Smooth muscle cell (in vitro differentiated cells): ENCODE measurements at regions not wholly inside any gene's neighbourhood (a gene's known extent, or its start where the extent isn't known, plus 50 kb on each side); places are given as distances from the start of the nearest gene placed in this dataset.

Experiments used
- DNase-seq: peaks from one replicate; lab custom pipeline; 2025; ENCODE audit not compliant: unreplicated experiment; lab: John Stamatoyannopoulos, UW
- H2AFZ ChIP-seq: fragments of 200-600 bp; sonication (generic); 2 replicates; pipeline ENCODE4 v1.6.0; 2016; ENCODE audit warnings: antibody characterized with exemption, low read depth, mild to moderate bottlenecking
- H3F3A ChIP-seq: fragments of 200-600 bp; sonication (generic); 2 replicates; pipeline ENCODE4 v1.6.0; 2017; ENCODE audit warnings: antibody characterized with exemption, low read depth
- H3K27ac ChIP-seq: fragments of 200-600 bp; sonication (generic); 2 replicates; pipeline ENCODE4 v1.5.1; 2016; ENCODE audit warnings: low read depth, mild to moderate bottlenecking
- H3K27me3 ChIP-seq: fragments of 200-600 bp; sonication (generic); 2 replicates; pipeline ENCODE4 v1.6.1; 2016; ENCODE audit warnings: low read depth, mild to moderate bottlenecking
- H3K36me3 ChIP-seq: fragments of 200-600 bp; sonication (generic); 2 replicates; pipeline ENCODE4 v1.5.1; 2016; ENCODE audit warnings: low read depth
- H3K4me1 ChIP-seq: fragments of 200-600 bp; sonication (generic); 2 replicates; pipeline ENCODE4 v1.5.1; 2016; ENCODE audit warnings: low read depth
- H3K4me2 ChIP-seq: fragments of 200-600 bp; sonication (generic); 2 replicates; pipeline ENCODE4 v1.6.0; 2016; ENCODE audit warnings: mild to moderate bottlenecking
- H3K4me3 ChIP-seq: fragments of 200-600 bp; sonication (generic); 2 replicates; pipeline ENCODE4 v1.5.1; 2016; ENCODE audit warnings: mild to moderate bottlenecking
- H3K79me2 ChIP-seq: fragments of 200-600 bp; sonication (generic); 2 replicates; pipeline ENCODE4 v1.6.0; 2016; ENCODE audit warnings: low read depth, mild to moderate bottlenecking
- H3K9ac ChIP-seq: fragments of 200-600 bp; sonication (generic); 2 replicates; pipeline ENCODE4 v1.6.0; 2016; ENCODE audit warnings: low read depth
- H3K9me3 ChIP-seq: fragments of 200-600 bp; sonication (generic); replicated peaks from 2 replicates; pipeline ENCODE4 v1.5.1; 2016; ENCODE audit warnings: low read depth
- H4K20me1 ChIP-seq: fragments of 200-600 bp; sonication (generic); 2 replicates; pipeline ENCODE4 v1.6.0; 2016; ENCODE audit warnings: low read depth
- CTCF ChIP-seq: fragments of 200-600 bp; sonication (generic); IDR thresholded peaks from 2 replicates; pipeline ENCODE4 v1.5.1; 2017; ENCODE audit warnings: borderline replicate concordance, mild to moderate bottlenecking, antibody characterized with exemption; ENCODE audit not compliant: insufficient read depth, poor library complexity, severe bottlenecking
- WGBS: methylation state at CpG from one replicate; pipeline ENCODE4 v1.1.7; 2016; ENCODE audit warnings: low lambda C conversion rate; 5-methylcytosine and 5-hydroxymethylcytosine counted together

- no peaks in the 10 kb centered on the region for H3K27me3 ChIP-seq
- no peaks in the 10 kb centered on the region for H3F3A ChIP-seq
- 12% methylated on average over 2 of the region's 2 CpGs for WGBS
- DNase-seq, result no peak
- no peaks in the 10 kb centered on the region for H3K4me1 ChIP-seq
- no peak for TF ChIP-seq CTCF
- no peaks in the 10 kb centered on the region for H3K79me2 ChIP-seq
- H3K4me2 ChIP-seq, result peak overlapping the region; percentile 3
- no peak overlapping the region for H3K9ac ChIP-seq
- H2AFZ ChIP-seq, result no peak overlapping the region
- H4K20me1 ChIP-seq, result no peaks in the 10 kb centered on the region
- no peaks in the 10 kb centered on the region for H3K36me3 ChIP-seq
- H3K27ac ChIP-seq, result peak overlapping the region; percentile 1
- no peak overlapping the region for H3K4me3 ChIP-seq
- no peaks in the 10 kb centered on the region for H3K9me3 ChIP-seq
Observed at GRCh38 chr10:59109826-59110225, 66.6 kb upstream of the PHYHIPL start.

GRCh38 chr10:59124187-59124586 is 52.3 kb upstream of the PHYHIPL start:
- no peaks in the 10 kb centered on the region for H3K9me3 ChIP-seq
- no peaks in the 10 kb centered on the region for H3K36me3 ChIP-seq
- H3K4me1 ChIP-seq, result no peaks in the 10 kb centered on the region
- no peak overlapping the region for H3K4me3 ChIP-seq
- no peak for DNase-seq
- WGBS, result 98% methylated on average over 3 of the region's 3 CpGs
- no peak overlapping the region for H3K27ac ChIP-seq
- no peaks in the 10 kb centered on the region for H3F3A ChIP-seq
- no peaks in the 10 kb centered on the region for H3K79me2 ChIP-seq
- H3K9ac ChIP-seq, result no peak overlapping the region
- no peaks in the 10 kb centered on the region for H3K27me3 ChIP-seq
- TF ChIP-seq CTCF, result no peak
- no peak overlapping the region for H3K4me2 ChIP-seq
- H4K20me1 ChIP-seq, result no peaks in the 10 kb centered on the region
- H2AFZ ChIP-seq, result no peak overlapping the region

GRCh38 chr10:59125666-59126065 is 50.8 kb upstream of the PHYHIPL start:
- Histone ChIP-seq H3K79me2 (no peaks in the 10 kb centered on the region), H3K4me2 (no peak overlapping the region), H3K9me3 (no peaks in the 10 kb centered on the region), H3K4me3 (no peak overlapping the region), H2AFZ (no peak overlapping the region), H3K4me1 (no peaks in the 10 kb centered on the region), H3K36me3 (no peaks in the 10 kb centered on the region), H3F3A (no peaks in the 10 kb centered on the region), H3K9ac (no peak overlapping the region), H3K27ac (no peak overlapping the region), H4K20me1 (no peaks in the 10 kb centered on the region), H3K27me3 (no peaks in the 10 kb centered on the region)
- TF ChIP-seq CTCF, result no peak
- no peak for DNase-seq

GRCh38 chr10:59126261-59126660 is 50.2 kb upstream of the PHYHIPL start:
- H4K20me1 ChIP-seq, result no peaks in the 10 kb centered on the region
- WGBS, result 54% methylated on average over 3 of the region's 3 CpGs

More at GRCh38 chr10:59126261-59126660, 50.2 kb upstream of the PHYHIPL start:
- H3K4me2 ChIP-seq, result no peak overlapping the region
- no peak overlapping the region for H3K9ac ChIP-seq
- TF ChIP-seq CTCF, result no peak
- H3K27me3 ChIP-seq, result no peaks in the 10 kb centered on the region
- no peak overlapping the region for H2AFZ ChIP-seq
- no peaks in the 10 kb centered on the region for H3K79me2 ChIP-seq
- H3K27ac ChIP-seq, result no peak overlapping the region
- no peaks in the 10 kb centered on the region for H3K9me3 ChIP-seq
- H3K36me3 ChIP-seq, result no peaks in the 10 kb centered on the region
- no peak overlapping the region for H3K4me3 ChIP-seq
- DNase-seq, result no peak
- no peaks in the 10 kb centered on the region for H3F3A ChIP-seq
- no peaks in the 10 kb centered on the region for H3K4me1 ChIP-seq
